ENCODE measurements at regions not wholly inside any gene's neighbourhood (a gene's known extent, or its start where the extent isn't known, plus 50 kb on each side); places are given as distances from the start of the nearest gene placed in this dataset.

DNA sequence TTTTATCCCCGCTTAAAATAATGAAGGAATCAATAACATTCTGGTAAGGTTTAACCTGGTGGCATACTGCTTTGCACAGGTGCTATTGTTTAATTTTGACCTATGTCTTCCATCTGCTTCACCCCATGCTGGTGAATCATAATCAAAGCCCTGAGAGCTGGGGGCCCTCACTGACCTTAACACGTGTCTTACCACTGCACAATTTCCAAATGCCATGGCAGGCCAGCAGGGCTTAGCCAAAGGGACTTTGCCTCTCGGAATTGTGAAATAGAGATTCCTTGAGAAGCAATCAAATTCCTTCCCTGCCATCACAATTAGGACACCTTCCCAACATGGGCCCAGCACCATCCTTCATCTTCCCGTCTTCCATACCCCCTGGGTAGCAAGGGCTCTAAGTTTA, 242.6 kb upstream of the THBS1 start:
- TF ChIP-seq, protein P1, sequence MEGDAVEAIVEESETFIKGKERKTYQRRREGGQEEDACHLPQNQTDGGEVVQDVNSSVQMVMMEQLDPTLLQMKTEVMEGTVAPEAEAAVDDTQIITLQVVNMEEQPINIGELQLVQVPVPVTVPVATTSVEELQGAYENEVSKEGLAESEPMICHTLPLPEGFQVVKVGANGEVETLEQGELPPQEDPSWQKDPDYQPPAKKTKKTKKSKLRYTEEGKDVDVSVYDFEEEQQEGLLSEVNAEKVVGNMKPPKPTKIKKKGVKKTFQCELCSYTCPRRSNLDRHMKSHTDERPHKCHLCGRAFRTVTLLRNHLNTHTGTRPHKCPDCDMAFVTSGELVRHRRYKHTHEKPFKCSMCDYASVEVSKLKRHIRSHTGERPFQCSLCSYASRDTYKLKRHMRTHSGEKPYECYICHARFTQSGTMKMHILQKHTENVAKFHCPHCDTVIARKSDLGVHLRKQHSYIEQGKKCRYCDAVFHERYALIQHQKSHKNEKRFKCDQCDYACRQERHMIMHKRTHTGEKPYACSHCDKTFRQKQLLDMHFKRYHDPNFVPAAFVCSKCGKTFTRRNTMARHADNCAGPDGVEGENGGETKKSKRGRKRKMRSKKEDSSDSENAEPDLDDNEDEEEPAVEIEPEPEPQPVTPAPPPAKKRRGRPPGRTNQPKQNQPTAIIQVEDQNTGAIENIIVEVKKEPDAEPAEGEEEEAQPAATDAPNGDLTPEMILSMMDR (IDR thresholded peaks at IDR 0.05) = no peak
- intact Hi-C loops (cut with DNase I; ENCODE audit: low total_unique reads) = no loop called here
- H3K9me3 ChIP-seq = peaks cover 0 to 2% (median 0%) of the 10 kb centered on the region in 3 donors
- H3K27ac ChIP-seq = no peak overlapping the region
- DNase-seq = no peak
- no peak overlapping the region for H3K4me3 ChIP-seq
- H3K4me1 ChIP-seq = peaks cover 0 to 28% (median 5%) of the 10 kb centered on the region in 4 donors
- H3K27me3 ChIP-seq = no peaks in the 10 kb centered on the region
- H3K36me3 ChIP-seq = no peaks in the 10 kb centered on the region

DNA sequence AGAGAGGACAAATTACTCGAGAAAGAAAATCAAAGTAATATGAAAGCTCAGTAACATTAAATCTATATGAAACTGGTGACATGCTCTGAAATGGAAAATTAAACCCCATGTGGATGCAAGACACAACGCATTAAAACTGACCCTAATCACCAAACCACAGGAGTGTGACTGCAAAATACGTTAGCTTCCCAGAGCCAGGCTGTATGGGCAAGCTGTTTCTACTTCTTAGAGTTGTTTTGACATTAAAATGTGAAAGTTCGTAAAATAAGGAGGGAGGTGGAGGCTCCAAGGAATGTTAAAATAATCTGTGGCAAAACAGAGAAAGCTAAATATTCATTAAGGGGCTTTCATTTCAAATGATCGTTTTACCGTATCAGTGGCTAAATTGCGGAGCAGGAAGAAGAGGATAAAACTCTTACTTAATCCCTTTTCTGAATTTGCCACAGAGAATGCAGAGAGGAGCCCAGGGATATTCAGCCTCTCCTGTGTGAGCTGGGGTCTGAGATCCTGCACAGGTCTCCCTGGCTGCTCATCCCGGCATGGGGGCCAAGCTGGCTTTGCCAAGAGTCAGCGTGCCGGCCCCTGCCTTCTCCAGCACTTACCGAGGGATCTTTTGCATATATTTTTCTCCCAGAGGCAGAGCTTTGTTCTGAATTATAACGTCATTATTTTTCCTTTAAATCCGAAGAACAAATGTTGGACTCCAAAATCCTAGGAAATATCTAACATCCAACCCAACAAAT, 239.8 kb upstream of the THBS1 start:
- DNase-seq = no peak

DNA sequence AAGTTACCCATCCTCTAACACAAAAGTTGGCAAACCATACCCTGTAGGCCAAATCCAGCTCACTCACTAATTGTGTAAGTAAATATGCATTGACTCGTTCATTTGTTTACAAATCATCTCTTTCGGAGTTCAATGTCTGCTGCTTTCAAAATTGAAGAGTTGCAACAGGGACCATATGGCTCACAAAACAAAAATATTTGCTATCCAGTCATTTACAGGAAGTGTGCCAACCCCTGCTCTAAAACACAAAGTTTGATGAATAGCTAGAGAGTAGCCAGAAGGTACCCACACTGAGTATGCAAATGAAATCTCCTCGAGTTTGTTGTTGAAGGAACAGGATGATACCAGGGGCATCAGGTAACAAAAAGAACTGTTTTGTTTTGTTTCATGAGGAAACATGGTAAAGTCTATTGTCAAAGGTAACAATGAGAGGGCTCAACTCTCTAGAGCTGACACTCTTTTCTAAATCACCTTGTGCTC, 236.2 kb upstream of the THBS1 start:
- intact Hi-C loops (cut with DNase I; ENCODE audit: low total_unique reads) = no loop called here
- DNase-seq = no peak
- Histone ChIP-seq H3K9me3 (peaks cover 0 to 11% (median 6%) of the 10 kb centered on the region in 3 donors), H3K27me3 (no peaks in the 10 kb centered on the region), H3K27ac (no peak overlapping the region), H3K4me1 (no peaks in the 10 kb centered on the region), H3K4me3 (no peak overlapping the region), H3K36me3 (no peaks in the 10 kb centered on the region)
- TF ChIP-seq, protein P1 (IDR thresholded peaks at IDR 0.05) = no peak

More for the DNA sequence above, 239.8 kb upstream of the THBS1 start:
- Histone ChIP-seq H3K9me3 (peaks cover 0 to 11% (median 6%) of the 10 kb centered on the region in 3 donors), H3K27me3 (no peaks in the 10 kb centered on the region), H3K27ac (no peak overlapping the region), H3K4me1 (peaks cover 0 to under 1% (median 0%) of the 10 kb centered on the region in 4 donors), H3K4me3 (no peak overlapping the region), H3K36me3 (no peaks in the 10 kb centered on the region)
- intact Hi-C loops (cut with DNase I; ENCODE audit: low total_unique reads) = no loop called here
- TF ChIP-seq, protein P1 (IDR thresholded peaks at IDR 0.05) = no peak

DNA sequence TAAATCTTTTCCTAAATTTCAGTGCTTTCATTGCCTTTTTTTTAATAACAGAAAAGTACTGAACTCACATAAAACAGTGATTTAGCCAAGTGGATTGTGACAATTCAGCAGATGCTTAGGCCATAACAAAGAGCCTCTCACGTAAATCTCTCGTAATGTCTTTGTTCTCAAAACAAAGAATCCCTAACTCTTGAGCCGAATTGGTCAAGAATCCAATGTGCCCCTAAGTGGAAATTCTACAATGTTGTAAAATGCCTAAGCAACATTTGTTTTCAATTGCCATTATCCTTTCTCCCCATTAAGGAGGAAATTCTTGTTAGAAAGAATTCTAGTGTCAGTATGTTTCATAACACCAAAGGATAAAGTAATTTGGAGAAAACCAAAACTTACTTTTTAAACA, 235.7 kb upstream of the THBS1 start:
- Histone ChIP-seq H3K27me3 (no peaks in the 10 kb centered on the region), H3K9me3 (peaks cover 0 to 11% (median 6%) of the 10 kb centered on the region in 3 donors), H3K36me3 (no peaks in the 10 kb centered on the region), H3K4me1 (no peaks in the 10 kb centered on the region), H3K4me3 (no peak overlapping the region), H3K27ac (no peak overlapping the region)
- TF ChIP-seq, protein P1 (IDR thresholded peaks at IDR 0.05) = no peak
- intact Hi-C loops (cut with DNase I; ENCODE audit: low total_unique reads) = no loop called here
- no peak for DNase-seq

DNA sequence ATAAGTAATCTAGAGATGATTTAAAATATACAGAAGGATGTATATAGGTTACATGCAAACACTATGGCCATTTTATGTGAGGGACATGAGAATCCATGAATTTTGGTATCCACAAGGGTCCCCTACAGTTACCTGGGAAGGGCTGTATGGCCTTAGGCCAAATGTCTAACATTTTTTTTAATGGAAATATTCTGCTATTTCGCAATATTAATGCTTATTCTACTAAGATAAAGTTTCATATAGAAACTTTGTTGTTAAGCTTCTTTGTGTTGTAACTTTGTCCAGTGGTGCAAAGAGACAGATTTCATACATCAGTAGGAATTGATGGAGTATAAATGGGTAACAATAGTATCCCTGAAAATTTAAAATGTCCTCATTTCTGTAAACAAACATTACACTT, 233.4 kb upstream of the THBS1 start:
- Histone ChIP-seq H3K27me3 (no peaks in the 10 kb centered on the region), H3K27ac (no peak overlapping the region), H3K4me1 (no peaks in the 10 kb centered on the region), H3K4me3 (no peak overlapping the region), H3K36me3 (no peaks in the 10 kb centered on the region), H3K9me3 (peaks cover 0 to 11% (median 6%) of the 10 kb centered on the region in 3 donors)
- TF ChIP-seq, protein P1 (IDR thresholded peaks at IDR 0.05) = no peak
- DNase-seq = no peak
- intact Hi-C loops (cut with DNase I; ENCODE audit: low total_unique reads) = no loop called here
